ENCODE measurements at regions not wholly inside any gene's neighbourhood (a gene's known extent, or its start where the extent isn't known, plus 50 kb on each side); places are given as distances from the start of the nearest gene placed in this dataset.

- TF ChIP-seq, protein P1, sequence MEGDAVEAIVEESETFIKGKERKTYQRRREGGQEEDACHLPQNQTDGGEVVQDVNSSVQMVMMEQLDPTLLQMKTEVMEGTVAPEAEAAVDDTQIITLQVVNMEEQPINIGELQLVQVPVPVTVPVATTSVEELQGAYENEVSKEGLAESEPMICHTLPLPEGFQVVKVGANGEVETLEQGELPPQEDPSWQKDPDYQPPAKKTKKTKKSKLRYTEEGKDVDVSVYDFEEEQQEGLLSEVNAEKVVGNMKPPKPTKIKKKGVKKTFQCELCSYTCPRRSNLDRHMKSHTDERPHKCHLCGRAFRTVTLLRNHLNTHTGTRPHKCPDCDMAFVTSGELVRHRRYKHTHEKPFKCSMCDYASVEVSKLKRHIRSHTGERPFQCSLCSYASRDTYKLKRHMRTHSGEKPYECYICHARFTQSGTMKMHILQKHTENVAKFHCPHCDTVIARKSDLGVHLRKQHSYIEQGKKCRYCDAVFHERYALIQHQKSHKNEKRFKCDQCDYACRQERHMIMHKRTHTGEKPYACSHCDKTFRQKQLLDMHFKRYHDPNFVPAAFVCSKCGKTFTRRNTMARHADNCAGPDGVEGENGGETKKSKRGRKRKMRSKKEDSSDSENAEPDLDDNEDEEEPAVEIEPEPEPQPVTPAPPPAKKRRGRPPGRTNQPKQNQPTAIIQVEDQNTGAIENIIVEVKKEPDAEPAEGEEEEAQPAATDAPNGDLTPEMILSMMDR (conservative IDR thresholded peaks at IDR 0.05; ENCODE audit: low read depth, low read length) = no peak
- TF ChIP-seq EZH2 (IDR thresholded peaks at IDR 0.05; ENCODE audit: borderline replicate concordance, low read depth, low read length, poor library complexity, severe bottlenecking) = no peak
- no peaks in the 10 kb centered on the region for H3K9me3 ChIP-seq (ENCODE audit: low read depth, low read length, poor library complexity, severe bottlenecking)
- BruUV-seq (replicated peaks) = no TSS peak
- H3K27me3 ChIP-seq (replicated peaks; ENCODE audit: insufficient read depth, low read depth, low read length, poor library complexity) = peaks cover 97% of the 10 kb centered on the region
- intact Hi-C loops (cut with micrococcal nuclease; ENCODE audit: unreplicated experiment) = no loop called here
- no peak for DNase-seq (ENCODE audit: low spot score)
- no peak overlapping the region for H3K27ac ChIP-seq (ENCODE audit: low read depth, low read length, poor library complexity, severe bottlenecking)
- POLR2A ChIA-PET (ENCODE audit: low non-redundant PET) = no interaction called here
- no peak overlapping the region for H3K4me3 ChIP-seq (ENCODE audit: low read depth, low read length, poor library complexity, severe bottlenecking)
- no peaks in the 10 kb centered on the region for H3K4me1 ChIP-seq (ENCODE audit: insufficient read depth, low read length, poor library complexity, severe bottlenecking)
- H3K36me3 ChIP-seq (ENCODE audit: insufficient read depth, low read length, poor library complexity, severe bottlenecking) = no peaks in the 10 kb centered on the region
- CTCF ChIA-PET = no interaction called here
Measured at GRCh38 chr6:90712114-90712513, 125.2 kb upstream of the MAP3K7 start.

DNA sequence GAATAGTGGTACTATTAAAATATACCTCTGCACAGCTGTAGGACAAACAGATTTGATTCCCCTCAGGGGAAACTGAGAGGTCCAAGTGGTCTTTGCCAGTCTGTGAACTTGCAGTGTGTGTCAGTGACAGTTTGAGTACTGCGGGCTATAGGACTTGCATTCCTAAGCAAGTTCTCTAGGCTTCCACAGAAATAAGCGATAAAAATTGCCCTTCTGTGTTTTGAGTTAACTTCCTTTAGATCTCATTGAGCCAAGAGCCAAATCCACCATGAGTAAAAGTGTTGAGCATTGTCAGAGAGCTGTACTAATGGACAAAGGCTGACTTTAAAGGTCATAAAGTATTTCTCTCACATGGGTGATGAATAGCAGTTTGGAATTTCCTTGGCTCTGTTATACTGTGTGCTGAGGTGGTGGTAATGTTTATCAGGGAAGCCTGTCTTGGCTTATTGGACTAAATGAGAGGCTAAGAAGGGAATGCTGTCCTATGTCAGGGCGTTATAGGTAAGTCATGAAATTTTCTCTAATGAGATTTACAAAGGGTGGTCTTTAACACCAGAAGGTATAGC is 122.6 kb upstream of the MAP3K7 start:
- no peak for TF ChIP-seq EZH2 (IDR thresholded peaks at IDR 0.05; ENCODE audit: borderline replicate concordance, low read depth, low read length, poor library complexity, severe bottlenecking)
- TF ChIP-seq, protein P1 (conservative IDR thresholded peaks at IDR 0.05; ENCODE audit: low read depth, low read length) = no peak
- CTCF ChIA-PET = interaction anchor here (0.6 kb wide), 1 partner anchor 79 kb away, joined by 3 read pairs; no protein-coding TSS in a partner anchor
- Histone ChIP-seq H3K4me3 (ENCODE audit: low read depth, low read length, poor library complexity, severe bottlenecking) (no peak overlapping the region), H3K9me3 (ENCODE audit: low read depth, low read length, poor library complexity, severe bottlenecking) (no peaks in the 10 kb centered on the region), H3K27me3 (replicated peaks; ENCODE audit: insufficient read depth, low read depth, low read length, poor library complexity) (peaks cover 79% of the 10 kb centered on the region), H3K4me1 (ENCODE audit: insufficient read depth, low read length, poor library complexity, severe bottlenecking) (no peaks in the 10 kb centered on the region), H3K36me3 (ENCODE audit: insufficient read depth, low read length, poor library complexity, severe bottlenecking) (no peaks in the 10 kb centered on the region), H3K27ac (ENCODE audit: low read depth, low read length, poor library complexity, severe bottlenecking) (no peak overlapping the region)
- no peak for DNase-seq (ENCODE audit: low spot score)
- no TSS peak for BruUV-seq (replicated peaks)
- POLR2A ChIA-PET (ENCODE audit: low non-redundant PET) = no interaction called here
- intact Hi-C loops (cut with micrococcal nuclease; ENCODE audit: unreplicated experiment) = no loop called here

DNA sequence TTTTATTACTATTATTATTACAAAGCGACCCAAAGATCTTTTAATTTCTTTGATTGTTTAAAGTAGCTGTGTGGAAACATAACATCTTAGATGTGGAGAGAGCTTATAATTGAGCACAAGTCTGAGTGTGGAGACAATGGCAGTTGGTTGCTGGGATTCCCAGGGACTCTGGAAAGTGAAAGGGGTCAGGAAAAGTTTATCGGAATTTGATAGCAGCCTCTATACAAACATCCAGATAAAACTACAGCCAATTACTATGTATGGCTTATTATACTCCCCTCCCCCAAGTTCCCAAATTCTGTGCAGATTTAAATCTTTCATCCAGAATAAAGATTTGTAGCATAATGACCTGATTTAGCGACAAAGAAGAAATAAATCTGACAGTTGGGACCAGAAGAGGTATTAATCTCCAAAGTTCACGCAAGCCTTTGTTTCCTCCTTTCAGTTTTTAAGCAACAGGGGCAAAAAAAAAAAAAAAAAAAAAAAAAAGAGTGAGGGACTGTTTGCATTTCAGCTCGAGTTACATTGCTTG is 121.4 kb upstream of the MAP3K7 start:
- Histone ChIP-seq H3K27me3 (replicated peaks; ENCODE audit: insufficient read depth, low read depth, low read length, poor library complexity) (peaks cover 72% of the 10 kb centered on the region), H3K9me3 (ENCODE audit: low read depth, low read length, poor library complexity, severe bottlenecking) (no peaks in the 10 kb centered on the region), H3K27ac (ENCODE audit: low read depth, low read length, poor library complexity, severe bottlenecking) (no peak overlapping the region), H3K4me1 (ENCODE audit: insufficient read depth, low read length, poor library complexity, severe bottlenecking) (no peaks in the 10 kb centered on the region), H3K36me3 (ENCODE audit: insufficient read depth, low read length, poor library complexity, severe bottlenecking) (no peaks in the 10 kb centered on the region), H3K4me3 (ENCODE audit: low read depth, low read length, poor library complexity, severe bottlenecking) (no peak overlapping the region)
- BruUV-seq (replicated peaks) = no TSS peak
- no peak for TF ChIP-seq EZH2 (IDR thresholded peaks at IDR 0.05; ENCODE audit: borderline replicate concordance, low read depth, low read length, poor library complexity, severe bottlenecking)
- TF ChIP-seq, protein P1 (conservative IDR thresholded peaks at IDR 0.05; ENCODE audit: low read depth, low read length) = no peak
- ChIA-PET POLR2A (ENCODE audit: low non-redundant PET) (no interaction called here), CTCF (no interaction called here)
- intact Hi-C loops (cut with micrococcal nuclease; ENCODE audit: unreplicated experiment) = no loop called here
- DNase-seq (ENCODE audit: low spot score) = no peak

Data from A673 (cell line).